Subcutaneous abdominal adipose tissue (tissue), 5 donors: ENCODE measurements at regions not wholly inside any gene's neighbourhood (a gene's known extent, or its start where the extent isn't known, plus 50 kb on each side); places are given as distances from the start of the nearest gene placed in this dataset.

ENCODE experiments used
- H3K27ac ChIP-seq: one replicate; pipeline ENCODE4 v1.7.0; 2013; ENCODE audit warnings: low read depth, mild to moderate bottlenecking, inconsistent platforms, low read length, moderate library complexity
- H3K27me3 ChIP-seq, 5 donors: one replicate each; pipeline ENCODE4 v1.7.0; 2013; ENCODE audit warnings: low read length in 5 of 5, inconsistent platforms in 1 of 5; ENCODE audit not compliant: control insufficient read depth in 5 of 5, insufficient read depth in 4 of 5
- H3K36me3 ChIP-seq, 5 donors: one replicate each; pipeline ENCODE4 v1.7.0; 2013; ENCODE audit warnings: low read length in 5 of 5; ENCODE audit not compliant: control insufficient read depth in 5 of 5, insufficient read depth in 5 of 5
- H3K4me1 ChIP-seq, 5 donors: one replicate each; pipeline ENCODE4 v1.7.0; 2013; ENCODE audit warnings: low read length in 5 of 5, mild to moderate bottlenecking in 3 of 5, moderate library complexity in 1 of 5; ENCODE audit not compliant: control insufficient read depth in 5 of 5, insufficient read depth in 5 of 5
- H3K4me3 ChIP-seq, 5 donors: one replicate each; pipeline ENCODE4 v1.7.0; 2013; ENCODE audit warnings: low read length in 5 of 5, low read depth in 1 of 5
- H3K9ac ChIP-seq, 5 donors: one replicate each; pipeline ENCODE4 v1.7.0; 2013; ENCODE audit warnings: low read length in 5 of 5, mild to moderate bottlenecking in 4 of 5, moderate library complexity in 3 of 5
- H3K9me3 ChIP-seq, 5 donors: one replicate each; pipeline ENCODE4 v1.7.0; 2013; ENCODE audit warnings: low read length in 5 of 5; ENCODE audit not compliant: control insufficient read depth in 5 of 5
- donor health status: healthy.
- donor health status: healthy.
- donor health status: healthy.
- donor health status: healthy.
- donor health status: healthy.

DNA sequence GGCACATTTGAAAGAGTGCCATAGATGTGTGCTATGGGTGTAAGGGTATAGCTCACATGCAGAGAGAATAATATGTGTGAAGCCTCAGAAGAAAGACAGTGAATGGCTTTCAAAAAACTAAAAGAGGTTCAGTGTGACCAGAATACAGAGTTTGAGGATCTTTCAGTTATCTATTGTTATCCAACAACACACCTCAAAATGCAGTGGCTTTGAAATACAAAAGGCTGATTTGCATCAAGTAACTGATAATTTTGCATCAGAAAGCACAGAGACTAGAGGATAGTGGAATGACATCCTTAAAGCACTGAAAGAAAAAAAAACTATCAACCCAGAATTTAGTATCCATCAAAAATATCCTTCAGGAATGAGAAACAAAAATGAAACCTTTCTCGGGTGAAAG is 131.6 kb upstream of the IGF1 start:
- H3K27me3 ChIP-seq, result no peaks in the 10 kb centered on the region
- no peak overlapping the region for H3K9ac ChIP-seq
- H3K9me3 ChIP-seq, result peaks cover 0 to 6% (median 0%) of the 10 kb centered on the region in 5 donors

GRCh38 chr12:102609996-102610395 is 129.6 kb upstream of the IGF1 start:
- no peak overlapping the region for H3K4me3 ChIP-seq
- no peaks in the 10 kb centered on the region for H3K36me3 ChIP-seq
- H3K27me3 ChIP-seq, result no peaks in the 10 kb centered on the region

More for the DNA sequence above, 131.6 kb upstream of the IGF1 start:
- no peaks in the 10 kb centered on the region for H3K36me3 ChIP-seq
- H3K4me3 ChIP-seq, result no peak overlapping the region
- no peaks in the 10 kb centered on the region for H3K4me1 ChIP-seq
- H3K27ac ChIP-seq, result no peak overlapping the region

DNA sequence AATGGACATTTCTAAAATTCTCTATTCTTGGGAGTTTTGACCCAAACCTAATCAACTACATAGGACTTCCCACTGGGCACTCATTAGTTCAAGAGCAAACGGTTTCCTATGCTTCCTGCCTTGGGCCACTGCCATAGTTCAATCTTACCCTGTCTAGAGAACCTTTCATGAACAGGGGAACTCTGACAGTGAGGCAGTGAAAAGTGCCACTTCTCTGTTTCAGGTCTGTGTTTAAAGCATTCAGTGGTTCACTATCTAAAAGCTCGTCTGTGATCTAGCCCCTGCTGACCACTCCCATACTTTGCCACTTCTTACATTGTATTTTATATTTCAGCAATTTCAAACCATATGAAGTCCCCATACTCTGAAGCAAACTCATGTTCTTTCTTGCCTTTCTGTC is 122.7 kb upstream of the IGF1 start:
- peaks cover 0 to 13% (median 2%) of the 10 kb centered on the region in 5 donors for H3K4me1 ChIP-seq
- no peaks in the 10 kb centered on the region for H3K36me3 ChIP-seq
- no peak overlapping the region for H3K4me3 ChIP-seq
- no peak overlapping the region for H3K27ac ChIP-seq
- no peaks in the 10 kb centered on the region for H3K27me3 ChIP-seq
- no peak overlapping the region for H3K9ac ChIP-seq
- peaks cover 0 to 6% (median 0%) of the 10 kb centered on the region in 5 donors for H3K9me3 ChIP-seq

More at GRCh38 chr12:102609996-102610395, 129.6 kb upstream of the IGF1 start:
- Histone ChIP-seq H3K4me1 (no peaks in the 10 kb centered on the region), H3K9me3 (peaks cover 0 to 6% (median 0%) of the 10 kb centered on the region in 5 donors), H3K27ac (no peak overlapping the region), H3K9ac (no peak overlapping the region)

DNA sequence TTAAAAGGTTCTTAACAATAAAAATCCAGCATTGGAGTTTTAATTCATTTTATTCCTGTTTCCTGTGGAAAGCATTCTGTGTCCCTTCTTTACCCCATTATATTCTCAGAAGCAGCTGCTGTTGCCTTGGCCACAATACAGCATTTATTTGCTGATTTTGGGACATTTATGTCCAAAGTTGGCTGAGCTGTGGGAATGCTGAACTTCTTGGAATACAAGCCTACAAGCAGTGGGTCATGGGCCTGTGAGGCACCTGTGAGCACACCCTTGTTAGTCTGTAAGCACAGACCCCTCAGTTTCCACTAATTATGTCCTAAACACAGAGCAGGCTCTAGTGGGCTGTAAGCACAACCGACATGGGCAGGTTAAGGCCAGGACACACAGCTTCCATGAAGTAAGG is 122.2 kb upstream of the IGF1 start:
- Histone ChIP-seq H3K9me3 (peaks cover 0 to 3% (median 0%) of the 10 kb centered on the region in 5 donors), H3K27me3 (no peaks in the 10 kb centered on the region), H3K9ac (no peak overlapping the region), H3K4me3 (no peak overlapping the region), H3K4me1 (peaks cover 0 to 13% (median 2%) of the 10 kb centered on the region in 5 donors), H3K36me3 (no peaks in the 10 kb centered on the region), H3K27ac (no peak overlapping the region)

DNA sequence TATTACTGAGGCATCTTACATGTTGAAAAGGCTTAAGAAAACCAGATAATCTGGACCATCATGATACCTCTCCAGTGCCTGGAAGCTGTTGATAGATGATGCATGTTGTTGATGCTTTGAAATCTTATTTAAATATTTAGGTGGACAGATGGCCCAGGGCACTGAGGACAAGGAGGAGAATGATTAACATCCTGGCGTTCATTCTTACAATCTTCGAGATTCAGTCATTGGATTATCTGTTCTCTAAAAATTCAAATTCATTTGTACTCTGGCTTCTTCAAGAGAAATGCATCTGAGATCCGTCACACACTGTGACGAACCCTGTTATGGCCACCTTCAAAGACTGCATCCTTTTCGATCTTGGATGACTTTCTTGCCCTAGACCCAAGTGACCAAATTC is 121.3 kb upstream of the IGF1 start:
- Histone ChIP-seq H3K27me3 (no peaks in the 10 kb centered on the region), H3K36me3 (no peaks in the 10 kb centered on the region), H3K9me3 (no peaks in the 10 kb centered on the region), H3K4me1 (peaks cover 0 to 13% (median 2%) of the 10 kb centered on the region in 5 donors), H3K4me3 (no peak overlapping the region), H3K9ac (no peak overlapping the region), H3K27ac (no peak overlapping the region)

- no peaks in the 10 kb centered on the region for H3K27me3 ChIP-seq
- H3K36me3 ChIP-seq, result no peaks in the 10 kb centered on the region
- no peak overlapping the region for H3K27ac ChIP-seq
- H3K4me3 ChIP-seq, result no peak overlapping the region
- no peak overlapping the region for H3K9ac ChIP-seq
- peaks cover 0 to 6% (median 0%) of the 10 kb centered on the region in 5 donors for H3K4me1 ChIP-seq
- H3K9me3 ChIP-seq, result no peaks in the 10 kb centered on the region
Measured at GRCh38 chr12:102596687-102597086, 116.3 kb upstream of the IGF1 start.

DNA sequence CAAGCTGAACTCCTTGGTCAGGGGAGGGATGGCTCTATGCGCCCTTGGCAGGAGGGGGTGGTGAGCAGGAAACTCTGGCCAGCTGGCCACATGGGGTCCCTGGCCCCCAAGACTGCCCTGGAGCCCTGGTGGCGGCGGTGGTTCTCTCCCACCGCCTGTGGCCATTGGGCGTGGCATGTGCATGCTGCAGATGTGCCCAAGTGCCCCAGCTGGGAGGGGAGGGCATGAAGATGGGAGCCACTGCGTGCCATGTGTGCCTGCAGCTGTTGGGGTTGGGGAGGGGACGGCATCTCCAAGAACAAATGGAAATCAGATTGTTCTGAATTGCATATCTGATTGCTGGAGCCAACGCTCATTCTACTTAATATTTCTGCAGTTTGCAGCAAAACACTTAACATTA is 115.7 kb upstream of the IGF1 start:
- Histone ChIP-seq H3K9ac (no peak overlapping the region), H3K27ac (no peak overlapping the region), H3K9me3 (no peaks in the 10 kb centered on the region), H3K36me3 (no peaks in the 10 kb centered on the region), H3K4me3 (no peak overlapping the region), H3K4me1 (peaks cover 0 to 6% (median 0%) of the 10 kb centered on the region in 5 donors), H3K27me3 (no peaks in the 10 kb centered on the region)

DNA sequence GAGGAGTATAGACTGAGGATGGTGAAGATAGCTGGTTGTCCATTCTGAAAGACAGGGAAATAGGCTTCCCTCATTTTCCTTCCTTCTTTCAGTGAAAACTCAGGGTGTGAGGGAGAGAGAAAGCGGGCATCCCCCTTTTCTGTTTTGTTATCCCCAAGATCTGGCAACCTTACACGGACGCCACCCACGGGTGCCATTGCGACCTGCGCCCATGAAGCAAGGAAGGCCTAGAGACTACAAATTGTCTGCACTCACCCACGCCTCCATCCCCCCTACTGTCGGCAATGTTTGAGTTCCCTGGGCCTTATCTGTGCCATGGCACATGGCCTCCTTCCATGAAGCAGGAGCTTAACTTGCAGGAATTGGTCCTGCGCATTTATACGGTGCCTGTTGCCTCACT is 115.0 kb upstream of the IGF1 start:
- Histone ChIP-seq H3K4me1 (peaks cover 0 to 4% (median 0%) of the 10 kb centered on the region in 5 donors), H3K27me3 (no peaks in the 10 kb centered on the region), H3K27ac (no peak overlapping the region)

GRCh38 chr12:102593134-102593533 is 112.8 kb upstream of the IGF1 start:
- Histone ChIP-seq H3K4me1 (no peaks in the 10 kb centered on the region), H3K4me3 (no peak overlapping the region), H3K27me3 (no peaks in the 10 kb centered on the region), H3K9ac (no peak overlapping the region), H3K36me3 (no peaks in the 10 kb centered on the region), H3K9me3 (no peaks in the 10 kb centered on the region), H3K27ac (no peak overlapping the region)

More for the DNA sequence above, 115.0 kb upstream of the IGF1 start:
- no peak overlapping the region for H3K4me3 ChIP-seq
- no peaks in the 10 kb centered on the region for H3K36me3 ChIP-seq
- H3K9me3 ChIP-seq, result no peaks in the 10 kb centered on the region
- H3K9ac ChIP-seq, result no peak overlapping the region

GRCh38 chr12:102592134-102592533 is 111.8 kb upstream of the IGF1 start:
- no peaks in the 10 kb centered on the region for H3K9me3 ChIP-seq
- no peak overlapping the region for H3K4me3 ChIP-seq
- H3K4me1 ChIP-seq, result no peaks in the 10 kb centered on the region
- H3K9ac ChIP-seq, result no peak overlapping the region
- no peak overlapping the region for H3K27ac ChIP-seq
- H3K27me3 ChIP-seq, result no peaks in the 10 kb centered on the region
- H3K36me3 ChIP-seq, result no peaks in the 10 kb centered on the region

- Histone ChIP-seq H3K36me3 (no peaks in the 10 kb centered on the region), H3K27me3 (no peaks in the 10 kb centered on the region), H3K27ac (no peak overlapping the region), H3K9ac (no peak overlapping the region), H3K9me3 (no peaks in the 10 kb centered on the region), H3K4me3 (no peak overlapping the region), H3K4me1 (no peaks in the 10 kb centered on the region)
Measured at GRCh38 chr12:102573237-102573636, 92.9 kb upstream of the IGF1 start.
